SK-N-SH (cell line): ENCODE measurements at regions not wholly inside any gene's neighbourhood (a gene's known extent, or its start where the extent isn't known, plus 50 kb on each side); places are given as distances from the start of the nearest gene placed in this dataset.

Experiments
- CTCF ChIA-PET: fragments of 300-600, 350-600 bp; formaldehyde crosslinking; extraction: SDS; loops from one replicate; lab custom pipeline; 2021; lab: Yijun Ruan, JAX
- POLR2A ChIA-PET: fragments of 350-600 bp; sonication (Branson Sonifier 250); formaldehyde crosslinking; extraction: SDS; loops from one replicate; lab custom pipeline; 2020; ENCODE audit warnings: antibody characterized with exemption, inconsistent platforms; lab: Yijun Ruan, JAX
- DNase-seq: peaks from one replicate; pipeline ENCODE4 v3.0.0; 2012
- H2AFZ ChIP-seq: fragments of 200-600 bp; sonication (generic); 2 replicates; pipeline ENCODE4 v1.8.1; 2016; ENCODE audit warnings: antibody characterized with exemption, mild to moderate bottlenecking, low read depth
- H3F3A ChIP-seq: fragments of 200-600 bp; sonication (generic); replicated peaks from 2 replicates; pipeline ENCODE3; 2016; ENCODE audit warnings: antibody characterized with exemption, mild to moderate bottlenecking; ENCODE audit not compliant: insufficient read depth
- H3K27ac ChIP-seq, 2 experiments: fragments of 200-500 bp in 1 of 2; fragments of 200-600 bp in 1 of 2; sonication (Bioruptor generic) in 1 of 2; sonication (generic), shearing (Covaris generic) in 1 of 2; 2 replicates each; pipeline versions ENCODE4 v1.5.1 to v1.6.1; 2014 to 2016; ENCODE audit warnings: low read depth in 2 of 2, inconsistent platforms in 1 of 2, low read length in 1 of 2, mild to moderate bottlenecking in 1 of 2, mixed read lengths in 1 of 2
- H3K27me3 ChIP-seq: fragments of 200-600 bp; sonication (generic), shearing (Covaris generic); 2 replicates; pipeline ENCODE4 v1.6.1; 2016; ENCODE audit warnings: mixed run types; ENCODE audit not compliant: insufficient read depth
- H3K36me3 ChIP-seq, 2 experiments: fragments of 200-500 bp in 1 of 2; fragments of 200-600 bp in 1 of 2; sonication (Bioruptor generic) in 1 of 2; sonication (generic) in 1 of 2; replicated peaks in 1 of 2; 2 replicates each; pipeline versions ENCODE3 to v1.5.1; 2014 to 2016; ENCODE audit warnings: low read length in 1 of 2, mild to moderate bottlenecking in 1 of 2; ENCODE audit not compliant: insufficient read depth in 2 of 2, control insufficient read depth in 1 of 2
- H3K4me1 ChIP-seq, 2 experiments: fragments of 200-500 bp in 1 of 2; fragments of 200-600 bp in 1 of 2; sonication (Bioruptor generic) in 1 of 2; sonication (generic), shearing (Covaris generic) in 1 of 2; 2 replicates each; pipeline versions ENCODE4 v1.5.1 to v1.6.1; 2014 to 2016; ENCODE audit warnings: low read depth in 1 of 2, low read length in 1 of 2, mixed run types in 1 of 2; ENCODE audit not compliant: insufficient read depth in 2 of 2, control insufficient read depth in 1 of 2
- H3K4me2 ChIP-seq: fragments of 200-600 bp; sonication (generic), shearing (Covaris generic); 2 replicates; pipeline ENCODE4 v1.6.1; 2017; ENCODE audit warnings: mixed run types
- H3K4me3 ChIP-seq, 2 experiments: fragments of 200-500 bp in 1 of 2; fragments of 200-600 bp in 1 of 2; sonication (Bioruptor generic) in 1 of 2; sonication (generic), shearing (Covaris generic) in 1 of 2; 2 replicates each; pipeline versions ENCODE4 v1.5.1 to v1.8.1; 2014 to 2016; ENCODE audit warnings: low read depth in 2 of 2, inconsistent platforms in 1 of 2, low read length in 1 of 2, mild to moderate bottlenecking in 1 of 2, mixed read lengths in 1 of 2, moderate library complexity in 1 of 2
- H3K79me2 ChIP-seq: fragments of 200-600 bp; sonication (generic); 2 replicates; pipeline ENCODE4 v1.8.1; 2017; ENCODE audit warnings: mild to moderate bottlenecking; ENCODE audit not compliant: insufficient read depth
- H3K9ac ChIP-seq: fragments of 200-600 bp; sonication (generic); 2 replicates; pipeline ENCODE4 v1.6.1; 2017; ENCODE audit warnings: mixed run types
- H3K9me2 ChIP-seq: fragments of 200-600 bp; sonication (generic); 2 replicates; pipeline ENCODE4 v1.6.1; 2017; ENCODE audit warnings: mixed run types
- H3K9me3 ChIP-seq: fragments of 200-600 bp; sonication (generic); 2 replicates; pipeline ENCODE4 v1.6.1; 2017; ENCODE audit warnings: mixed run types, mild to moderate bottlenecking, moderate library complexity
- H4K20me1 ChIP-seq: fragments of 200-600 bp; sonication (generic); 2 replicates; pipeline ENCODE4 v1.6.1; 2017; ENCODE audit warnings: mild to moderate bottlenecking, mixed run types; ENCODE audit not compliant: insufficient read depth
- CHD2 ChIP-seq: fragments of 150-350 bp; IDR thresholded peaks from 2 replicates; pipeline ENCODE4 v1.6.1; 2018; ENCODE audit warnings: low read length; ENCODE audit not compliant: partially characterized antibody
- ELF1 ChIP-seq: IDR thresholded peaks from 2 replicates; pipeline ENCODE4 v1.4.0; 2012
- EP300 ChIP-seq, 2 experiments: IDR thresholded peaks; 2 replicates each; pipeline versions ENCODE4 v1.4.0 to v1.6.1; 2012; ENCODE audit warnings: borderline replicate concordance in 1 of 2, low read depth in 1 of 2, low read length in 1 of 2
- FOXJ3 ChIP-seq: sonication (generic); formaldehyde crosslinking; IDR thresholded peaks from 2 replicates; pipeline ENCODE4 v1.5.1; 2020; ENCODE audit warnings: mild to moderate bottlenecking, missing genetic modification reagents
- GABPA ChIP-seq: IDR thresholded peaks from 2 replicates; pipeline ENCODE4 v1.4.0; 2012; ENCODE audit warnings: low read depth, mild to moderate bottlenecking
- GATA2 ChIP-seq: sonication (generic); formaldehyde crosslinking; IDR thresholded peaks from 2 replicates; pipeline ENCODE4 v1.5.0; 2020; ENCODE audit warnings: mild to moderate bottlenecking, missing genetic modification reagents
- JUND ChIP-seq: IDR thresholded peaks from 2 replicates; pipeline ENCODE4 v1.4.0; 2012
- MXI1 ChIP-seq: IDR thresholded peaks from 2 replicates; pipeline ENCODE4 v1.6.1; 2012; ENCODE audit warnings: mild to moderate bottlenecking, low read depth, low read length, improper control_type of control experiment
- NFIC ChIP-seq: IDR thresholded peaks from 2 replicates; pipeline ENCODE4 v1.4.0; 2012; ENCODE audit warnings: borderline replicate concordance
- SIN3A ChIP-seq: IDR thresholded peaks from 2 replicates; pipeline ENCODE4 v1.6.1; 2012; ENCODE audit warnings: low read depth, mild to moderate bottlenecking, low read length, moderate library complexity, borderline replicate concordance
- TAF1 ChIP-seq: IDR thresholded peaks from 2 replicates; pipeline ENCODE4 v1.6.1; 2012; ENCODE audit warnings: low read depth, mild to moderate bottlenecking, low read length, moderate library complexity, borderline replicate concordance
- TCF12 ChIP-seq: IDR thresholded peaks from 2 replicates; pipeline ENCODE4 v1.4.0; 2012
- TEAD4 ChIP-seq: IDR thresholded peaks from 2 replicates; pipeline ENCODE4 v1.4.0; 2012; ENCODE audit warnings: mild to moderate bottlenecking, borderline replicate concordance; ENCODE audit not compliant: insufficient read depth
- YY1 ChIP-seq: IDR thresholded peaks from 2 replicates; pipeline ENCODE4 v1.4.0; 2012; ENCODE audit warnings: low read depth, mild to moderate bottlenecking
- WGBS: methylation state at CpG from one replicate; pipeline ENCODE4 v1.1.6; 2017; ENCODE audit warnings: low lambda C conversion rate; 5-methylcytosine and 5-hydroxymethylcytosine counted together
- TF ChIP-seq, protein P1 (sequence below): IDR thresholded peaks from 2 replicates; pipeline ENCODE4 v1.4.0; 2012; ENCODE audit warnings: low read depth, borderline replicate concordance
- TF ChIP-seq, protein P2 (sequence below): fragments of 200-600 bp; sonication (generic); IDR thresholded peaks from 2 replicates; pipeline ENCODE4 v1.6.1; 2017; ENCODE audit warnings: antibody characterized with exemption, mild to moderate bottlenecking, moderate library complexity
- TF ChIP-seq, protein P3 (sequence below): fragments of 150-350 bp; IDR thresholded peaks from 2 replicates; pipeline ENCODE4 v1.6.1; 2017; ENCODE audit warnings: antibody characterized with exemption, low read length, low read depth, borderline replicate concordance
- TF ChIP-seq, protein P4 (sequence below): fragments of 150-350 bp; IDR thresholded peaks from 2 replicates; pipeline ENCODE4 v1.6.1; 2016; ENCODE audit warnings: mild to moderate bottlenecking, low read depth, low read length
- TF ChIP-seq, protein P5 (sequence below): IDR thresholded peaks from 2 replicates; pipeline ENCODE4; 2012

DNA sequence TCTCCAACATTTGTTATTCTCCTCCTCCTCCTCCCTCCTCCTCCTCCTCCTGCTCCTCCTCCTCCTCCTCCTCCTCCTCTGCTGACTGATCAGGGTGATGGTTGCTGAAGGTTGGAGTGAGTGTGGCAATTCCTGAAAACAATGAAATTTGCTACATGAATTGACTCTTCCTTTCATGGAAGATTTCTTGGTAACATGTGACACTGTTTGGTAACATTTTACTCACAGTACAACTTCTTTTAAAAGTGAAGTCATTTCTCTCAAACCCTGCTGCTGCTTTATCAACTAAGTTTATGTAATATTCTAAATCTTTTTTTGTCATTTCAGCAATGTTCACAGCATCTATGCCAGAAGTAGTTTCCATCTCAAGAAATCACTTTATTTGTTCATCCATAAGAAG, 543.0 kb downstream of the MAFB start:
- H4K20me1 ChIP-seq = no peaks in the 10 kb centered on the region
- no peaks in the 10 kb centered on the region for H3K9me3 ChIP-seq
- CTCF ChIA-PET = interaction anchor here (1.3 kb wide), 1 partner anchor 14 kb away, joined by 4 read pairs; no protein-coding TSS in a partner anchor
- no peaks in the 10 kb centered on the region for H3F3A ChIP-seq
- no peaks in the 10 kb centered on the region for H3K27me3 ChIP-seq
- POLR2A ChIA-PET = no interaction called here
- no peaks in the 10 kb centered on the region for H3K36me3 ChIP-seq
- no peaks in the 10 kb centered on the region for H3K9me2 ChIP-seq
- H3K4me3 ChIP-seq = no peak overlapping the region
- H3K79me2 ChIP-seq = no peaks in the 10 kb centered on the region
- no peak overlapping the region for H3K27ac ChIP-seq
- no peak overlapping the region for H2AFZ ChIP-seq
- H3K9ac ChIP-seq = no peak overlapping the region
- H3K4me2 ChIP-seq = no peak overlapping the region
- DNase-seq = no peak
- no peak for TF ChIP-seq JUND
- TF ChIP-seq TEAD4 = no peak
- no peak for TF ChIP-seq TCF12
- TF ChIP-seq, protein P1, sequence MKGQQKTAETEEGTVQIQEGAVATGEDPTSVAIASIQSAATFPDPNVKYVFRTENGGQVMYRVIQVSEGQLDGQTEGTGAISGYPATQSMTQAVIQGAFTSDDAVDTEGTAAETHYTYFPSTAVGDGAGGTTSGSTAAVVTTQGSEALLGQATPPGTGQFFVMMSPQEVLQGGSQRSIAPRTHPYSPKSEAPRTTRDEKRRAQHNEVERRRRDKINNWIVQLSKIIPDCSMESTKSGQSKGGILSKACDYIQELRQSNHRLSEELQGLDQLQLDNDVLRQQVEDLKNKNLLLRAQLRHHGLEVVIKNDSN = no peak
- TF ChIP-seq MXI1 = no peak
- TF ChIP-seq GABPA = no peak
- TF ChIP-seq CHD2 = no peak
- TF ChIP-seq NFIC = no peak
- TF ChIP-seq SIN3A = no peak
- H3K4me1 ChIP-seq = peaks cover 0 to 9% of the 10 kb centered on the region in 2 experiments; a peak in 1 of 4 replicates

DNA sequence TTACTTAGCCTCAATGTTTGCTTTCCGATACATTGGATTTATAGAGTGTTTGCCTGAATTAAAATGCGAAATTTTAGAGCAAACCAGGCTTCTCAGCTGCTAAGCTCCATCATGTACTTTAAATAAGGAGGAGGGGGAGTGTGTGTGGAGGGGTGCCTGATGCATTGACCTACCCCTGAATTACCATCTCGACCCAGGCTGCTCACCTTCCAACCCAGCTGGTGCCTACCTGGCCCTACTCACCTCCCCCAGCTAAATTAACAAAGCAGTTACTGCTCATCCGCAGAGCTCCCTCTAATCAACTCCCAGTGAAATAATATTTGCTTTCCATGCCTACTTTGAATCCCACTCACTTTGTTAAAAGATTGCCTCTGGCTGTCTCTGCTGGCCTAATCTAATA, 544.5 kb downstream of the MAFB start:
- Histone ChIP-seq H3F3A (no peaks in the 10 kb centered on the region), H3K9me3 (no peaks in the 10 kb centered on the region), H3K9me2 (no peaks in the 10 kb centered on the region), H4K20me1 (no peaks in the 10 kb centered on the region), H3K27me3 (no peaks in the 10 kb centered on the region), H2AFZ (no peak overlapping the region), H3K79me2 (no peaks in the 10 kb centered on the region), H3K4me1 (peaks cover 0 to 9% of the 10 kb centered on the region in 2 experiments; a peak in 1 of 4 replicates), H3K9ac (no peak overlapping the region), H3K4me3 (no peak overlapping the region), H3K4me2 (no peak overlapping the region), H3K36me3 (no peaks in the 10 kb centered on the region), H3K27ac (no peak overlapping the region)
- TF ChIP-seq GATA2 (CRISPR knock-in tag) = 0 out of 2 replicates have a peak, but pooled peaks have one; percentile 13
- no peak for TF ChIP-seq YY1
- DNase-seq = peak; percentile 29
- CTCF ChIA-PET = interaction anchor here (1.3 kb wide), 1 partner anchor 15 kb away, joined by 4 read pairs; no protein-coding TSS in a partner anchor
- POLR2A ChIA-PET = no interaction called here
- WGBS = 18% methylated on average over 4 of the region's 4 CpGs

DNA sequence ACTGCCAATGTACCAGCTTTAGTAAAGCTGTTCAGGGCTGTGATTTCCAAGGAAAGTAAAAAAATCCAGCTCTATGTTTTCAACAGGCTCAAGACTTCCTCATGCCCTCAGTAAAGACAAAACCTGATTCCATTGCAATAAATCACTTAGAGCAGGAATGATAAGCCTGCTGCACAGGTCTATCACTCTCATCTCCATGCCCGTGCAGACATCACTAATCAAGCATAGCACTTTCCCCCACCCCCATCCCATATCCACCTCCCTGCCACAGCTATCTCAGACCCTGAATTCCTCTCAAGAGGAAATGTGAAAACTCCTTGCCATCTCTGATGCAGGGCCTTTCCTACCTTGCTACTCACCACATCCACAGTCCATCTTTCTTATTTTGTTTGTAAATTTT, 554.9 kb downstream of the MAFB start:
- Histone ChIP-seq H2AFZ (no peak overlapping the region), H3K9ac (no peak overlapping the region), H3F3A (no peaks in the 10 kb centered on the region), H3K27ac (no peak overlapping the region), H4K20me1 (no peaks in the 10 kb centered on the region), H3K4me1 (no peaks in the 10 kb centered on the region), H3K79me2 (no peaks in the 10 kb centered on the region), H3K27me3 (no peaks in the 10 kb centered on the region), H3K4me3 (no peak overlapping the region), H3K36me3 (no peaks in the 10 kb centered on the region), H3K4me2 (no peak overlapping the region), H3K9me2 (no peaks in the 10 kb centered on the region; the same call in 1 of the 2 replicates), H3K9me3 (no peaks in the 10 kb centered on the region)
- POLR2A ChIA-PET = no interaction called here
- CTCF ChIA-PET = interaction anchor here (1.4 kb wide), 1 partner anchor 132 kb away, joined by 3 read pairs; no protein-coding TSS in a partner anchor
- WGBS = 7% methylated on average over 1 of the region's 1 CpG
- peak; percentile 25 for DNase-seq
- TF ChIP-seq CHD2 = no peak
- TF ChIP-seq, protein P2, sequence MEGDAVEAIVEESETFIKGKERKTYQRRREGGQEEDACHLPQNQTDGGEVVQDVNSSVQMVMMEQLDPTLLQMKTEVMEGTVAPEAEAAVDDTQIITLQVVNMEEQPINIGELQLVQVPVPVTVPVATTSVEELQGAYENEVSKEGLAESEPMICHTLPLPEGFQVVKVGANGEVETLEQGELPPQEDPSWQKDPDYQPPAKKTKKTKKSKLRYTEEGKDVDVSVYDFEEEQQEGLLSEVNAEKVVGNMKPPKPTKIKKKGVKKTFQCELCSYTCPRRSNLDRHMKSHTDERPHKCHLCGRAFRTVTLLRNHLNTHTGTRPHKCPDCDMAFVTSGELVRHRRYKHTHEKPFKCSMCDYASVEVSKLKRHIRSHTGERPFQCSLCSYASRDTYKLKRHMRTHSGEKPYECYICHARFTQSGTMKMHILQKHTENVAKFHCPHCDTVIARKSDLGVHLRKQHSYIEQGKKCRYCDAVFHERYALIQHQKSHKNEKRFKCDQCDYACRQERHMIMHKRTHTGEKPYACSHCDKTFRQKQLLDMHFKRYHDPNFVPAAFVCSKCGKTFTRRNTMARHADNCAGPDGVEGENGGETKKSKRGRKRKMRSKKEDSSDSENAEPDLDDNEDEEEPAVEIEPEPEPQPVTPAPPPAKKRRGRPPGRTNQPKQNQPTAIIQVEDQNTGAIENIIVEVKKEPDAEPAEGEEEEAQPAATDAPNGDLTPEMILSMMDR = no peak
- TF ChIP-seq, protein P3, sequence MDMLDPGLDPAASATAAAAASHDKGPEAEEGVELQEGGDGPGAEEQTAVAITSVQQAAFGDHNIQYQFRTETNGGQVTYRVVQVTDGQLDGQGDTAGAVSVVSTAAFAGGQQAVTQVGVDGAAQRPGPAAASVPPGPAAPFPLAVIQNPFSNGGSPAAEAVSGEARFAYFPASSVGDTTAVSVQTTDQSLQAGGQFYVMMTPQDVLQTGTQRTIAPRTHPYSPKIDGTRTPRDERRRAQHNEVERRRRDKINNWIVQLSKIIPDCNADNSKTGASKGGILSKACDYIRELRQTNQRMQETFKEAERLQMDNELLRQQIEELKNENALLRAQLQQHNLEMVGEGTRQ = no peak
- TF ChIP-seq GABPA = no peak
- TF ChIP-seq TAF1 = no peak
- no peak for TF ChIP-seq ELF1
- TF ChIP-seq FOXJ3 (CRISPR knock-in tag) = no peak
- TF ChIP-seq, protein P4, sequence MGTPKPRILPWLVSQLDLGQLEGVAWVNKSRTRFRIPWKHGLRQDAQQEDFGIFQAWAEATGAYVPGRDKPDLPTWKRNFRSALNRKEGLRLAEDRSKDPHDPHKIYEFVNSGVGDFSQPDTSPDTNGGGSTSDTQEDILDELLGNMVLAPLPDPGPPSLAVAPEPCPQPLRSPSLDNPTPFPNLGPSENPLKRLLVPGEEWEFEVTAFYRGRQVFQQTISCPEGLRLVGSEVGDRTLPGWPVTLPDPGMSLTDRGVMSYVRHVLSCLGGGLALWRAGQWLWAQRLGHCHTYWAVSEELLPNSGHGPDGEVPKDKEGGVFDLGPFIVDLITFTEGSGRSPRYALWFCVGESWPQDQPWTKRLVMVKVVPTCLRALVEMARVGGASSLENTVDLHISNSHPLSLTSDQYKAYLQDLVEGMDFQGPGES = no peak
- TF ChIP-seq EP300 (IDR thresholded peaks at IDR 0.05; ENCODE audit: borderline replicate concordance in 1 of 2, low read depth in 1 of 2, low read length in 1 of 2) = no peak
- TF ChIP-seq, protein P5, sequence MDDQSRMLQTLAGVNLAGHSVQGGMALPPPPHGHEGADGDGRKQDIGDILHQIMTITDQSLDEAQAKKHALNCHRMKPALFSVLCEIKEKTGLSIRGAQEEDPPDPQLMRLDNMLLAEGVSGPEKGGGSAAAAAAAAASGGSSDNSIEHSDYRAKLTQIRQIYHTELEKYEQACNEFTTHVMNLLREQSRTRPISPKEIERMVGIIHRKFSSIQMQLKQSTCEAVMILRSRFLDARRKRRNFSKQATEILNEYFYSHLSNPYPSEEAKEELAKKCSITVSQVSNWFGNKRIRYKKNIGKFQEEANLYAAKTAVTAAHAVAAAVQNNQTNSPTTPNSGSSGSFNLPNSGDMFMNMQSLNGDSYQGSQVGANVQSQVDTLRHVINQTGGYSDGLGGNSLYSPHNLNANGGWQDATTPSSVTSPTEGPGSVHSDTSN = no peak
